ENCODE measurements at regions not wholly inside any gene's neighbourhood (a gene's known extent, or its start where the extent isn't known, plus 50 kb on each side); places are given as distances from the start of the nearest gene placed in this dataset.

- TF ChIP-seq POLR2A (IDR thresholded peaks at IDR 0.05) (no peak), CTCF (IDR thresholded peaks at IDR 0.05 in 8 of 11, conservative IDR thresholded peaks at IDR 0.05 in 3 of 11) (no peak), POLR2AphosphoS5 (IDR thresholded peaks at IDR 0.05) (no peak)
These were observed 155.7 kb upstream of the STX18 start for GRCh38 chr4:4697584-4697983.

All from spleen (tissue), 7 donors.